GM23248 (cell line): ENCODE measurements at regions not wholly inside any gene's neighbourhood (a gene's known extent, or its start where the extent isn't known, plus 50 kb on each side); places are given as distances from the start of the nearest gene placed in this dataset.

Source experiments
- EZH2 ChIP-seq: fragments of 200-600 bp; sonication (generic); IDR thresholded peaks from 2 replicates; pipeline ENCODE4 v1.6.1; 2018; ENCODE audit warnings: antibody characterized with exemption, mild to moderate bottlenecking; ENCODE audit not compliant: insufficient read depth, poor library complexity, severe bottlenecking
- EZH2phosphoT487 ChIP-seq: fragments of 200-600 bp; sonication (generic); IDR thresholded peaks from 2 replicates; pipeline ENCODE4 v1.6.1; 2018; ENCODE audit warnings: antibody characterized with exemption, moderate library complexity, mild to moderate bottlenecking, low read depth; ENCODE audit not compliant: insufficient read depth

GRCh38 chr18:30056528-30056927 is 986.0 kb downstream of the DSC3 start:
- TF ChIP-seq EZH2 (no peak), EZH2phosphoT487 (no peak)
